ENCODE measurements at regions not wholly inside any gene's neighbourhood (a gene's known extent, or its start where the extent isn't known, plus 50 kb on each side); places are given as distances from the start of the nearest gene placed in this dataset.

DNA sequence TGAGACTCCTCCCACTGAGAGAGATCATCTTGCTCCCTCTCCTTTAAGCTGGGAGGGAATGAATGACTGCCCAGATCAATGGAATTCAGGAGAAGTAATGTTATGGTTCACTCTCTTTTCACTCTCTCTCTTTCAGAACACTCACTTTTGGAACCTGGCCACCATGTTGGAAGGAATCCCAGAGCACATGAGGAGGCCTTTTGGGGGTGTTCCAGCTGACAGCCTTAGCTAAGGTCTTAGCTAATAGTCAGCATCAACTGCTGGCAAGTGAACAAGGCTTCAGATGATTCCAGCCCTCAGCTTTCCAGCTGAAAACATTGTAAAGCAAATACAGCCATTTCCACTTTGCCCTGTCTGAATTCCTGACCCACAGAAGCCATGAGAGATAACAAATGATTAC is 124.0 kb upstream of the CLNK start:
- Mint-ChIP-seq H3K4me3 (ENCODE audit: low read depth) (no peak overlapping the region), H3K36me3 (ENCODE audit: insufficient read depth) (no peaks in the 10 kb centered on the region), H3K27me3 (no peaks in the 10 kb centered on the region), H3K27ac (no peak overlapping the region), H3K9me3 (ENCODE audit: low read depth) (no peaks in the 10 kb centered on the region), H3K4me1 (ENCODE audit: low read depth) (no peaks in the 10 kb centered on the region)
- TF ChIP-seq CTCF (IDR thresholded peaks at IDR 0.05; ENCODE audit: unreplicated experiment) = no peak
- DNase-seq (ENCODE audit: low spot score, unreplicated experiment) = no peak

DNA sequence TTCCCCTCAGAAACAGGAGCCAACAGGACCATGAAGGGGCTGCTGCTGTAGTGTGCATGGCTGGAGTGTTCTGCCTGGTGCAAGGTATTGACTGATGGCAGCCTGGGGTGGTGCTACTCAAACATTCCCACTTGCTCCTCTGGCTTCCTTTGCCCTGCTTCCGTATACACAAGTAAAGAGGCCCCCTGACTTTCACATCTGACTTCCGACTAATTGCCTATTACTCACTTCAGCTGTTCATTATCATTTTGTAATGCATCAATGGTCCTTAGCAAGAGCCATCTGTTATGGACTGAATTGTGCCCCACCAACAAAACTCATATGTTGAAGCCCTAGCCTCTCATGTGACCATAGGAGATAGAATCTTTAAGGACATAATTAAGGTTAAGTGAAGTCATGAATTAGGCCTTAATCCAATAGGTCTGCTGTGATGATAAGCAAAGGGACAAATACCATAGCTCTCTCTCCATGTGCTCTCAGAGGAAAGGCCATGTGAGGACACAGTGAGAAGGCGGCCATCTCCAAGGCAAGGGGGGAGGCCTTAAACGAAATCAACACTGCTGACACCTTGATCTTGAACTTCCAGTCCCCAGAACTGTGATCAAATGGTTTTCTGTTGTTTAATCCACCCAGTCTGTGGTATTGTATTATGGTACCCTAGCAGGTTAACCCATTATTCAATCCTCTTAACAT is 122.5 kb upstream of the CLNK start:
- Mint-ChIP-seq H3K27ac (no peak overlapping the region), H3K4me1 (ENCODE audit: low read depth) (no peaks in the 10 kb centered on the region), H3K9me3 (ENCODE audit: low read depth) (no peaks in the 10 kb centered on the region), H3K27me3 (no peaks in the 10 kb centered on the region), H3K4me3 (ENCODE audit: low read depth) (no peak overlapping the region), H3K36me3 (ENCODE audit: insufficient read depth) (no peaks in the 10 kb centered on the region)
- TF ChIP-seq CTCF (IDR thresholded peaks at IDR 0.05; ENCODE audit: unreplicated experiment) = no peak
- DNase-seq (ENCODE audit: low spot score, unreplicated experiment) = no peak

DNA sequence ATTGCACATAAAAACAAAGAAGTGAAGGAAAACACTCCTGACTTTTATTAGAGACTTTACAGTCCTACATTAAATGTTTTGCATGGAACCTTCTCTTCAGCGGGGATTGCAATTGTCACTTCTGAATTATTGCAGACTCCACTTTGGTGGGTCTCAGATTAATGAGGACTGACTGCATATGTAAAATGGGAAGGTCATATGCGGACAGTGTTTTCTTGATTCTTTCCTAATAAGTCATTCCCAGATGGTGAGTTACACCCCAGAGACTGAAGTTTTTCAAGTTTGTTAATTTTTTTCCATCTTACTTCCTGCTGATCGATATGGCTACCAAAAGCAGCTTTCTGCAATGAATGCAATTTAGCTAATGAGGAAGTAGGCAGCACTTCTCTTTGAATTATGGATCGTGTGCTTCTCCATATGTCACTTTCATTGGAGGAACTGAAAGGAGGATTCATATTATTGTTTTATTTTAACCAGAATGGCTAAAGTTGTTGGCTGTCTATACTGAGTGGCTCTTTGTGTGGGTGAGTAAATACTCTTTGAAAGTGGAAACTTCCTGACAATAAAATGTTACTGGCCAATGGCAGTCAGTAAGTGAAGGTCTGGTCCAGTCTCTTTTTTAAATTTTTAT is 119.3 kb upstream of the CLNK start:
- no peak overlapping the region for H3K27ac Mint-ChIP-seq
- peaks cover 3% of the 10 kb centered on the region for H3K9me3 Mint-ChIP-seq (ENCODE audit: low read depth)
- no peaks in the 10 kb centered on the region for H3K36me3 Mint-ChIP-seq (ENCODE audit: insufficient read depth)
- DNase-seq (ENCODE audit: low spot score, unreplicated experiment) = no peak
- no peak overlapping the region for H3K4me3 Mint-ChIP-seq (ENCODE audit: low read depth)
- no peak for TF ChIP-seq CTCF (IDR thresholded peaks at IDR 0.05; ENCODE audit: unreplicated experiment)
- no peaks in the 10 kb centered on the region for H3K4me1 Mint-ChIP-seq (ENCODE audit: low read depth)
- H3K27me3 Mint-ChIP-seq = no peaks in the 10 kb centered on the region

GRCh38 chr4:10787365-10787764 is 102.8 kb upstream of the CLNK start:
- DNase-seq (ENCODE audit: low spot score, unreplicated experiment) = no peak
- Mint-ChIP-seq H3K9me3 (ENCODE audit: low read depth) (no peaks in the 10 kb centered on the region), H3K4me1 (ENCODE audit: low read depth) (no peaks in the 10 kb centered on the region), H3K36me3 (ENCODE audit: insufficient read depth) (no peaks in the 10 kb centered on the region), H3K4me3 (ENCODE audit: low read depth) (no peak overlapping the region), H3K27ac (no peak overlapping the region), H3K27me3 (no peaks in the 10 kb centered on the region)
- no peak for TF ChIP-seq CTCF (IDR thresholded peaks at IDR 0.05; ENCODE audit: unreplicated experiment)

DNA sequence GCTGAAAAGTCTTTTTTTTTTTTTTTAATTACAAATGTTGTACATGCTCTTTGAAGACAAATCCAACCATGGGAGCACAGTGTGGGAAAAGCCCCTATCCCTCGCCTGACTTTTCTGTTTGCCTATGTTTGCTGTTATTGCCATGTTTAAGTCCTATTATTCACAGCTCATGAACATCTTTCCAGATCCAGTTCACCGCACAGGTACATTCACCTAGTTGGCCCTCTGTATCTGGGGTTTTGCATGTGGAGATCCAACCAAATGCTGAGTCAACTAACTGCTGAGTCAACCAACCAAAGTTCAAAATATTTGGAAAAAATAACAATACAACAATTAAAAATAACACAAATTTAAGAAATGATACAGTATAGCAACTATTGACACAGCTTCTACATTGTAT is 100.1 kb upstream of the CLNK start:
- Mint-ChIP-seq H3K27me3 (no peaks in the 10 kb centered on the region), H3K27ac (no peak overlapping the region), H3K36me3 (ENCODE audit: insufficient read depth) (peaks cover 2% of the 10 kb centered on the region), H3K9me3 (ENCODE audit: low read depth) (peaks cover 7% of the 10 kb centered on the region), H3K4me3 (ENCODE audit: low read depth) (no peak overlapping the region), H3K4me1 (ENCODE audit: low read depth) (no peaks in the 10 kb centered on the region)
- no peak for DNase-seq (ENCODE audit: low spot score, unreplicated experiment)
- TF ChIP-seq CTCF (IDR thresholded peaks at IDR 0.05; ENCODE audit: unreplicated experiment) = no peak

Measured in progenitor cell of endocrine pancreas (in vitro differentiated cells).